Skin epidermis (tissue), 12 donors: ENCODE measurements at regions not wholly inside any gene's neighbourhood (a gene's known extent, or its start where the extent isn't known, plus 50 kb on each side); places are given as distances from the start of the nearest gene placed in this dataset.

Source experiments
- H3K27ac ChIP-seq, 21 experiments: fragments of 200-600 bp; sonication (generic) in 11 of 21; one replicate each; pipeline ENCODE4 v1.5.0; 2020; ENCODE audit warnings: mild to moderate bottlenecking in 3 of 21, inconsistent platforms in 2 of 21, moderate library complexity in 2 of 21
- H3K4me3 ChIP-seq, 7 experiments: fragments of 200-600 bp; sonication (generic) in 2 of 7; one replicate each; pipeline ENCODE4 v1.5.0; 2020; ENCODE audit warnings: inconsistent platforms in 2 of 7, mild to moderate bottlenecking in 2 of 7, moderate library complexity in 1 of 7

DNA sequence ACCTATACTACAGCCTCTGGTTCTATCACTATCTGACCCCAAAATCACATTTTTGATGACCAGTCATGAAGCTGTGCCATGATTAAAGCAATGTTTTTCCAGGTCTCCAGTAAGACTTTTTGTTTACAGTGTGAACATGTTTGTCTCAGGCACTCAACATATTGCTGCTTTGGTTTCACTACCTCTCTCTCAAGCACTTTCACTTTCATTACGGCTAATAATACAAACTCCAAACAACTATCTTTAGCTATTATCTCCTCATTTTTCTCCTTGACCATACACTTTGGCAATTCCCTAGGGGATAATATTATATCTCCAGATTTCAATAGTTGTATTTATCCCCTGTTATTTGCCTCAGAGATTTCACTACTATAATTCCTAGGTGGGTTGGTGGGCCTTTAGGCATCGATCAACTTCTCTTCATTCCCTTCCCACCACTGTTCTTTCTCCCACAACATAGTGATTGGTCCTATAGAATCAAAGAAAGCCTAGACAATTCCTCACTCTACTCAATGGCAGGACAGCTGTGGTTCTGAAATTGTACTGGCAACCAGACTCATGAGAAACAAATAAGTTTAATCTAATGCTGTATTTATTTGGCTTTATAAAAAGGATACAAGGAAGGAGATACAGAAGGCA is 261.4 kb upstream of the ZWINT start:
- Histone ChIP-seq H3K27ac (no peak overlapping the region), H3K4me3 (no peak overlapping the region)

DNA sequence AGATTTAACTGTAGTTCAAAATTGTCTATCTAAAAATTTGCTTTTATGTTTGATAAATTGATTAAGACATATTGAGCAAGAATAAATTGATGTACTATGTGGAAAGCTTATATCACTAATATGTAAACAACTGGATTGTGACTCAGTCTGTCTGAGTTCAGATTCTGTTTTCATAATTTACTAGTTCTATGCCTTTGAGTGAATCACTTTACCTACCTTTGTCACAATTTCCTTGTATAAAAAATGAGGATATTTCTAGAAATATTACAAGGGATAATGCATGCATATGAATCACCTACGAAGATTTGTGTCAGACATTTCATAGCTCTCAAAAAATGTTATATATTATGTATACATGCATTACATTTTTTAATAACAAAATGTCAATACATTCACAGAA is 245.1 kb upstream of the ZWINT start:
- no peak overlapping the region for H3K27ac ChIP-seq
- no peak overlapping the region for H3K4me3 ChIP-seq

DNA sequence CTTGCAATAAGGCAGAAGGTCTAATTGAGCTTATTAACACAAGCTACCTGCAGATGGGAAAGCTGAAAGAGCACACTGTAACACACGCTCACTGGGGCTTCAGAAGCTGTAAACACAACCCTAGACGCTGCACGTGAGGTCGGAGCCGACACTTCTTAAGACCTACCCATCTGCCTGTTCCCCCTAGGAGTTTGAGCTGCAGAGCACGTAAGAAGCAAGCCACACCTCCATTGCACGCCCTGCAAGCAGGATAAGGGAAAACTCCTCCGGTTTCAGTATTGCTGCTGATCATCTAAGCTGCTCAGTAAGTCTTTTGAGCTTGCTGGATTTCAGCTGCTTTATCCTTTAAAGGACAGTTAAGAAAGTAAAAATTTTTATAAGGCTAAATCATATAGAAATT is 244.0 kb upstream of the ZWINT start:
- no peak overlapping the region for H3K27ac ChIP-seq
- no peak overlapping the region for H3K4me3 ChIP-seq

DNA sequence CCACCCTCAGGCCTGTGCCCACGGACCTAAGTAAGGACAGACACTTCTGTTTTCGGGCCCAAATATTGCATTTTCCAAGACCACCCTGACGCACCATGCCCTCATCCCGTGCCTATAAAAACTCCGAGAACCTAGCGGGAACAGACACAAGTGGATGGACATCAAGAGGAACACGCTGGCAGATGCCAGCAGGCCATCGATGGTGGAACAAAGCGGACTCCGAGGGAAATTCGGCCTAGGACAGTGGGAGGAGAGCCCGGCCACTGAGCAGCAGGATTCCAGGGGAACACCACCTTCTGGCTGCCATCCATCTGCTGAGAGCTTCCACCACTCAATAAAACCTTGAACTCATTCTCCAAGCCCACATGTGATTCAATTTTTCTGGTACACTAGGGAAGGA is 243.6 kb upstream of the ZWINT start:
- no peak overlapping the region for H3K27ac ChIP-seq
- H3K4me3 ChIP-seq = no peak overlapping the region

DNA sequence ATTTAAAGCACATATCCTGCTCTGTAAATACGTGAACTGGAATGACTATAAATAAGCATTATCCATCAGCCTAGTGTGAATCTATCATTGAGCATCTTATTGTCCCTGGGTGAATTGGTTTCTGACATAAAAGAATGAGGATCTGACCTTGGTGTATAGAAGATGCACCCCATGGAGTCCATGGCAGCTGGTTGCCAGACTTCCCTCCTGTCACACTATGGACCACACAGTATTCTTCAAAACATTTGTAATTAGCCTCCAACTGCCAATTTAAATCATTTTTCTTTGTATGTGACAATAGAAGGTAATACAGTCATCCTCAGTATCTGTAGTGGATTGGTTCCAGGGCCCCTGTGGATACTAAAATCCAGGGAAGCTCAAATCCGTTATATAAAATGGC is 238.1 kb upstream of the ZWINT start:
- Histone ChIP-seq H3K27ac (no peak overlapping the region), H3K4me3 (no peak overlapping the region)

DNA sequence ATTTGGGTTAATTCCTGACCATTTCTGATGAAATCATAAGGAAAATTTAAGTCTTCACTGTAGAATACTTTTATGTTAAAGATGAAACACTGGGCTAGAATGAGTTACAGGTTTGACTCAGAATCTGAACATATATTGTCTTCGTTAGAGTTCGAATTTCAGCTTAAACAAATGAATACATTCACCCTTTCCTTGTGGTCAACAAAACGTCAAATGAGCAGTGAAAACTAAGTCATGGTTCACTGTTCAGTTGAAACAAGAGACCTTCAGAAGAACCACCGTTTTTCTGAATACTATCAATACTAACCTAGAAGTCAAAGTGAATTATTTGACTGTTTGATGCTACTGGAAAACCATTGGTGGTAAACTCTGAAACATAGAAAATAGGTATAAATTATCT is 235.2 kb upstream of the ZWINT start:
- Histone ChIP-seq H3K4me3 (no peak overlapping the region), H3K27ac (no peak overlapping the region)

DNA sequence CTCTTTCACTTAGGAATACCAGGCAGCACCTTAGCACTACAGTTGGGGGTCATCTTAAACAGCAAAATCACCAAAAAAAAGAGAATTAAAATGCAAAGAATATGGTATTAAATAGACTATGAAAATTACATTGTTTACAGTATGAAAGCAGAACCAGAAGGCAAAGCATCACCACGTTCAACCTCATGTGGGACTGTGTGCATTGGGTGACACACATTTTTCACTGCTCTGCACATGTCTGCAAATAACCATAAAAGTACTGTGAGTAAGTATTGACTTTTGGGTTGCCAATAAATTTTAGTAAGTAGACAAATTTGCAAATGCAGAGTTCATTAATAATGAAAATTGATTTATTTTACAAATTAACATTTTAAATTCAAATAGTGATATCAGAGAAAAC is 232.1 kb upstream of the ZWINT start:
- no peak overlapping the region for H3K4me3 ChIP-seq
- H3K27ac ChIP-seq = no peak overlapping the region

DNA sequence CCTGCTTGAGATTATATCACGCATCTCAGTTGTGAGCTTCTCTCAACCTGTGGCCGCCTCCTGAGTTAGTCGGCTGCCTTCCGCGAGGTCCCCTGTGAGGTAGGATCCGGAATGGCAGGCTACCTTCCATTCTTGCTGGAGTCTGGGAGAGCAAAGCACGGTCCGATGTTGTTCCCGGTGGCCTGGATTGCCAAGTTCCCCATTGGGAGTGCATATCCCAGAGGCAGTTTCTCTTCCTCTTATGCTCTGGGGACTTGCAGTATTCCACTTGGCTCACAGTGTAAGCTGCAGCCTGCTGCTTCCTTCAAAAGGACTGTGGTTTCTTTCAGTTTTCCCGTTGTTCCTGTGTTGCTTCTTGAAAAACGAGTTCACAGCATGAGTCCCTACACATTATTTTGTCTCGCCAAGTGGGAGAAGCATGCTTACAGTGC is 225.4 kb upstream of the ZWINT start:
- H3K4me3 ChIP-seq = no peak overlapping the region
- H3K27ac ChIP-seq = no peak overlapping the region

DNA sequence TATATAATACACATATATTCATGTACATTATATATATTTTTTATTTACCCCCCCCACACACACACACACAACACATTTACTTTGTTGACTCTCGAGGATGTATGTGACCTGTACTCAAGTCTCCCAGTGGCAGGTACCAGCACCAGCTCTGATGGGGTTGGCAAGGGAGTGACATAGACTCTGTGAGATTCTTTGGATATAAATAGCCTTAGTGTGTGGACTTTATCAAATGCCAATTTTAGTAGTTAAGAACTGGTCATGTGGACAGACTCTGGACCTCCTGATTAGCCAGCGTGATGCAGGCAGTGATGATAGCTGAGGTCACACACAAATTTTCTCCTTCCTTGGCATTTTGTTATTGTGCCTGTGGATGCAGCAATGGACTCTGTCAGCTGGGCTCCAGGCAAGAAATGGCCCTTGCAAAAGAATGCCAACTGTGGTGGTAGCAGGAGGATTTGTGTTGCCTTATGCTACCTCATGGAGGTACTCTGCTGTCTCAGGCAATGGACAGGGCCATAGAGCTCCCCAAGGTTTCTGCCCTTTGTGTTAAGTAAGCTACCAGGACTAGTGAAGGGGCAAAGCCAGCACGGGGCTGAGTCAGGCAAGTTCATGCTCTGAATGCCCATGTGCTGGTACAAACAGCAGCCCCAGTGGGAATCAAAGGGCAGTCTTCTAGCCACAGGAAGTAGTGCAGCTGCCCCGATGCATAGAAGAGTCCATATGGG is 224.6 kb upstream of the ZWINT start:
- Histone ChIP-seq H3K4me3 (no peak overlapping the region), H3K27ac (no peak overlapping the region)

DNA sequence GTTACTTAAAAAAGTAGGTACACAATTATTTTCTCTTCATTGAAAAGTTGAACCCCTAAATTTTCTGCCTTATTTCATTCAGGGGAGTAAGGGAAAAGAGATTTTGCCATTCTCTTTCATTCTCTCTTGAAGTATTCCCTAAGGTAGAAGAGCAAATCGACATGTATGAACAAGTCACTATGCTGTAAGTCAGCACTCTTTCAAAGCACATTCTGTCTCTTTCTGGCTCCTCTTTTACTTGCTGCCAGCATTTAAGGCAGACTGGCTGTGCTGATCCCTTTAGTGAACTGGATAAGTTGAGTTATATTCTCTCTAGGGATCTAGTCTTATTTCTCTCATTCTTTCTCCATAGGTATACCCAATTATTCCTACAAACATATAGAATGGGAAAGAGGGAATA is 222.3 kb upstream of the ZWINT start:
- H3K4me3 ChIP-seq = no peak overlapping the region

DNA sequence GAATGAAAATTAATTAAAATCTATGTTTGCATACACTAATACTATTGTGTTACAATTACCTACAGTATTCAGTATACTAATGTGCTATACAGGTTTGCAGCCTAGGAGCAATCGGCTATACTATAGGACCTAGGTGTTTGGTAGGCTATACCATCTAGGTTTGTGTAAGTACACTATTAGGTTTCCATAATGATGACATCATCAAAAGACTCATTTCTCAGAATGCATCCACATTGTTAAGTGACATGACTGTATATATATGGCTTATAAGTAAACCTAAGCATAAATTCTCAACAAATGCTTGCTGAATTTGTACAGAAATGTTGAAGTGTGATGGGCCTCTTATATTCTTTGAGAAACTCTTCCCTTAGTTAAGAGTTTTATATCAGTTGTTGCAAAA is 206.5 kb upstream of the ZWINT start:
- H3K27ac ChIP-seq = no peak overlapping the region

More for the DNA sequence above, 222.3 kb upstream of the ZWINT start:
- H3K27ac ChIP-seq = no peak overlapping the region

DNA sequence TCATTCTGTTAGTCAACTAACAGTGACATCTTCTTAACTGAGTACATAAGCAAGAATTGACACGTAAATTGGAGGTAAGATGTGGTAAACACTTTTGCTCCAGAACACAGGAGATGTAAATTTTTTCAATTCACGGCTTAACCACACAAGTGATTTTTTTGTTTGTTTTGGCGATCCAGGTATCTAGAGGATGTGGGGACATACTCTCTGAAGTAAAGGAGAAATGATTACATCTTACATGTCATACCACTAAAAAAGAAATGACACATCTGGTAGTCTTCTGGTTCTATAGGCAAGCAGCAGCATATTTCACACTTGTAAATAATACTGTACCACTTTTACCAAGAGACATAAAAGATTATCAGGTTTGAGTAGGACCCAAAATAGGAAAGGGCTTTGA is 200.3 kb upstream of the ZWINT start:
- H3K27ac ChIP-seq = no peak overlapping the region
- H3K4me3 ChIP-seq = no peak overlapping the region

More for the DNA sequence above, 206.5 kb upstream of the ZWINT start:
- H3K4me3 ChIP-seq = no peak overlapping the region

DNA sequence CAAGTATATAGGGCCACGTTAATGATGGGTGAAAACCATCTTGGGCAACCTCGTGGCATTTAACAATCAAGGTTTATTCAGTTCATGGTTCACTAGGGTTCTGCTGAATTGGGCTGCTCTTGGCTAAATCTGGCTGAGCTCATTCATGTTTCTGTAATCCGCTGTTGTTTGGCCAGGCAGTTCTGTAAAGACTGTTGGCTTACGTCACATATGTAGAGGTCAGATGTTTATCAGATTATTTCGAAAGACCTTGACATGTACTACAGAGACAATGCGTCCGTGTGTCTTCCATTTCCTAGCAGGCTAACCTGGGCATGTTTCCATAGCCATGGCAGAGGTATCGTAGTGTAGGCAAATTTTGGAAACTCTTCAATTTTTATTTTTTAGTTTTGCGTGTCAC is 190.0 kb upstream of the ZWINT start:
- H3K27ac ChIP-seq = no peak overlapping the region
- no peak overlapping the region for H3K4me3 ChIP-seq

DNA sequence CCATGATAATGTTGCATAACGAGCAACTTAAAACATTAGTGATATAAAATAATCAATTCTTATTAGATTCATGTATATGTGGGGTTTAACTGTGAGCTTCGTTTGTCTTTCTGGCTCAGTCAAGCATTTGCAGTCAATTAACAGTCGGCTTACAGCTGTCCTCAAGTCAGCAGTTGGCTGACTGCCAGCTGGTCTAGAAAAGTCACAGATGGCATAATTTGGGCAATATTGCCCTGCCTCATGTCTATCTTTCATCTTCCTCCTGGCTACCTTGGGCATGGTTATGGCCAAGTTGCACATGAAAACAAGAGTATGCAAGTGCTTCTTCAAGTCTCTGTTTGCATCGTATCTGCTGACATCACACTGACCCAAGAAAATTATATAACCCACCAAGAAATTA is 186.1 kb upstream of the ZWINT start:
- no peak overlapping the region for H3K4me3 ChIP-seq
- H3K27ac ChIP-seq = no peak overlapping the region

DNA sequence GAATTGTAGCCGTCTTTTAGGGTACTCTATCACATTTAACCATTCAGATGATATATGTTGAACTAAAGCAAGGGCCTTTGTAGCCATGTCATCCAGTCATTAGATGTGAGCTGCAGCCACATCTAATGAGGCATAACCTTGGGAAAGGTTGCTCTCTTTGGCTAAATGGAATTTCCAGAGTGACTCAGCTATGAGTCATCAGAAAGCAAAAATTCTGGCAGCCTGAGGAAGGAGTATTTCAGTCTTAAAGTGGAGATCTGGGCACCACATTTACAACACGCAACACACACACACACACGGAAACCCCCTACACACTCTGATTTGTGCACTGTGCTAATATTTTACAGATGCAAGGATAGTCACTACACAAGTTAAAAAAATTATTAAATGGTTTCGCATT is 176.9 kb upstream of the ZWINT start:
- Histone ChIP-seq H3K4me3 (no peak overlapping the region), H3K27ac (no peak overlapping the region)

DNA sequence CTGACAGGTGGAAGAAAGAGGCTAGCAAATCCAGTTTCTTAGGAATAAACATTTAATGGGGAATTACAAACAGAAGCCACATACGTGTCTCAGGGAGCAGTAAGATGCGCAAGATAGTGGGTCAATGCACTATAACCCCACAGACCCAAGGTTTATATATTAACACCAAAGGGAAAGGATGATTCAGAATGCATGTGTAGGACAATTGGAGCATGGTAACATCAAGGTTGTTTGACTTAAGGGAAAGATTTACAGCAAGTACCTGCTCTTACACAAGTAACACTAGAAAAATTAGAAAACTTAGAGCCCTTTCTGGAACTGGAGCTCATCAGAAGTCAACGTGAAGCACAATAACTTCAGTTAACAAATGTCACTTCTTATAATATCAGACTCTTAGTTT is 161.1 kb upstream of the ZWINT start:
- Histone ChIP-seq H3K4me3 (no peak overlapping the region), H3K27ac (no peak overlapping the region)

DNA sequence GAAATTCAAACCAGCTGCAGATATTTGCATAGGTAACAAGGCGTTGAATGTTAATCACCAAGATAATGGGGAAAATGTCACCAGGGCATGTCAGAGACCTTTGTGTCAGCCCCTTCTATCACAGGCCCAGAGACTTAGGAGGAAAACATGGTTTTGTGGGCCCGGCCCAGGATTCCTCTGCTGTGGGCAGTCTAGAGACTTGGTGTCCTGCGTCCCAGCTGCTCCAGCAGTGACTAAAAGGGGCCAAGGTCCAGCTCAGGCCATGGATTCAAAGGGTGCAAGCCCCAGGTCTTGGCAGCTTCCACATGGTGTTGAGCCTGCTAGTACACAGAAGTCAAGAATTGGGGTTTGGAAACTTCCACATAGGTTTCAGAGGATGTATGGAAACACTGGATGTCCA is 147.5 kb upstream of the ZWINT start:
- Histone ChIP-seq H3K27ac (no peak overlapping the region), H3K4me3 (no peak overlapping the region)

DNA sequence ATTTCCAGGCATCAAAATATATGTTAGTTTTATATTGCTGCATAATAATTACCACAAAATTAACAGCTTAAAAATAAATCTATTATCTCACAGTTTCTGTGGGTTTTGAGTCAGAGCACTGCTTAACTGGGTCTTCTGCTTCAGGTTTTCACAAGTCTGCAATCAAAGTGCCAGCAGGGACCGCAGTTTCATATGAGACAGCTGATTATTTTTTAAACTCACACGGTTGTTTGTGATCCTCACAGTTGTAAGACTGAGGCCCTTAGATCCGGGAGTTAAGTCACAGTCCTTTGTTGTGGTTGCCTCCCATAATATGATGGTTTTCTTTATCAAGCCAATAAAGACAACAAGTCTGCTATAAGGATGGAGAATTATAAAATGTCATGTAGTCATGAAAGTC is 146.0 kb upstream of the ZWINT start:
- Histone ChIP-seq H3K4me3 (no peak overlapping the region), H3K27ac (no peak overlapping the region)

DNA sequence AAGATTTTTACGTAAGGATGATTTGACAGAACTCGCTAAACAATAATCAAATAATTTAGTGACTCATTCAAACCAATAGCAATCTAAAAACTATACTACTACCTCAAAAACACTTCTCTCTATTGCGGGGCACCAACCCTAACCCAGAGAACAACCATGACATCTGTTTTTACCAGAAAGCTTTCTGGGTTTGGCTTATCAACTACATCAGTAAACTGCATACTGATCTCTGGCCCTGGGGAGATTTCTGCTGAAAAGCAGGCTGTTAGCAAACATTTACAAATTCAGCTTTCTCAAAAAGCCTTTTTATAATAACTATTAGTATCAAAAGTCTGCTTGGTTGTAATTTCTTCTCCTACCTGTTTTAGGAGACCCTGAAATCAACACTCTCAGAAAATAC is 144.5 kb upstream of the ZWINT start:
- Histone ChIP-seq H3K4me3 (no peak overlapping the region), H3K27ac (no peak overlapping the region)

DNA sequence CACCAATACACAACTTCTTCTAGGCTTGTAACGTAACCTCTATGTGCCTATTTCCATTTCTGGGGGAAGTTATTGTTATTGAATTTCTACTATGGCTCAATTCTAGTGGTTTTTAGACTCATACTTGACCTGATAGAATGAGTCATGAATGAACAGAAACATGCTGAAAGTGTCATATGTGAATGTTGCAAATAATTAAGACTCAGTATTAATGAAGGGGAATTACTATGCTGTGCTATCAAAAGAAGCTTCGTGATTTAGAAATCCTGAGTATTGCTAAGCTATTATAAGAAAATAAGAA is 135.1 kb upstream of the ZWINT start:
- Histone ChIP-seq H3K27ac (no peak overlapping the region), H3K4me3 (no peak overlapping the region)

DNA sequence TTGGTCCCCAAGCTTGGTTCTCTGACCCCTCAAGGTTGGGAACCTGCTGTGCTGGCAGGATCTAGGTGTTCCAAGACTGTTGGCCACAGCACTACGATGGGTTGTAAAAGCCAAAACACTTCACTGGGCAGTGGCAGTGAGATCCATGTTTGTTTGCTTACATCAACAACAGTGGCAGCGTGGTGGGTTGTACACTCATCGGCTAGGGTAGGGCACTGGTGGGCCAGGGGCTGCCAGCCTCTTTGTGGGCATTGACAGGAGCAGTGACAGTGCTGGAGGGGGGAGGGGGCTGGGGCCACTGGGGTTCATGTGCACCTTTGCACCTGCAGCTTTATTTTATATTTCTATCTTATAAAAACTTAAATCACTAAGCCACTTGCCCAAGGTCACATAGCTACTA is 126.7 kb upstream of the ZWINT start:
- no peak overlapping the region for H3K27ac ChIP-seq
- no peak overlapping the region for H3K4me3 ChIP-seq

DNA sequence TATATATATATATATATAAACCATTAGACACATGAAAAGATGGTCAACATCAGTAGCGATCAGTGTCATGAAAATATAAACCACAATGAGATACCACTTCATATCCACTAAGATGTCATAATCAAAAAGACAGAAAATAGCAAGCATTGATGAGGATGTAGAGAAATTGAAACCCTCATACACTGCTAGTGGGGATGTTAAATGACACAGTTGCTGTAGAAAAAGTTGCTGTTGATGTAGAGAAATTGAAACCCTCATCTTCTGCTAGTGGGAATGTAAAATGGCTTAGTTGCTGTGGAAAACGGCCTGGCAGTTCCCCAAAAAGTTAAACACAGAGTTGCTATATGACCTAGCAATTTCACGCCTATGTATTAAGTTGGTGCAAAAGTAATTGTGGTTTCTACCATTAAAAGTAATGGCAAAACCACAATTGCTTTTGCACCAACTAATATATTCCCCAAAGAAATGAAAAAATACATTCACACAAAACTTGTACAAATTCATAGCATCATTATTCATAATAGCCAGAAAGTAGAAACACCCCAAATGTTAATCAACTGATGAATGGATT is 120.5 kb upstream of the ZWINT start:
- no peak overlapping the region for H3K27ac ChIP-seq
- H3K4me3 ChIP-seq = no peak overlapping the region
